ENCODE measurements at regions not wholly inside any gene's neighbourhood (a gene's known extent, or its start where the extent isn't known, plus 50 kb on each side); places are given as distances from the start of the nearest gene placed in this dataset.
"Not testable (repeated sequence)": the region's sequence is repeated elsewhere in the genome, so short reads cannot be mapped to it uniquely, and the experiment has no call there.

DNA sequence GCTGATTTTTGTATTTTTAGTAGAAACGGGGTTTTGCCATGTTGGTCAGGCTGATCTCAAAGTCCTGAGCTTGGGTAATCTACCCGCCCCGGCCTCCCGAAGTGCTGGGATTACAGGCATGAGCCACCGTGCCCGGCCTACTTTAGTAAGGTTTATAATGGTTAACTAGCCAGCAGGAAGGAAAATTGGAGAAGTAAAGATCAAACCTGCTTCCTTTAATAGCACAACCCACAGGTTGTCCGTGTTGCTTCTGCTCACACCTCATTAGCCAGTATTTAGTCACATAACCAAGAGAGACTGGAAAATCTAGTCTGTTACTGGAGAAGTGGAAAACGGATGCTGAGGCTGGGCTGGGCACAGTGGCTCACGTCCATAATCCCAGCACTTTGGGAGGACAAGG, 51.9 kb upstream of the TBL1XR1 start:
- no peak for DNase-seq (ENCODE audit: low read depth)

DNA sequence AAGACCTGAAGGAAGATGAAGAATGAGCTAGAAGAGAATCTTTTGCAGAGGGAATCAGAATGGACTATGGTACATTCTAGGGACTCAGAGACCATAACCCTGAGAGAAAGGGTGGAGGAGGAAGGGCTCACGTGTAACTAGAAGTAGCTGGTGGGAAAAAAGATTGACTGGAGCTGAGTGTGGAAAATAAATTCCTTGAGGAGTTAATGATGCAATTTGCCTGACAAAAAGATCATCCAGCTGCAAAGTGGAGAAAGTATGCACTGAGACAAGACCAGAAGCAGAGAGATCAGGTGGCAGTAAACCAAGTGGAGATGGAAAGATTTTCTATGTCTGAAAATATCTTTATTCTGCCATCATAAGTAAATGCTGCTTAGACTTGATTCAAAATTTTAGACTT, 52.9 kb upstream of the TBL1XR1 start:
- no peak for DNase-seq (ENCODE audit: low read depth)

DNA sequence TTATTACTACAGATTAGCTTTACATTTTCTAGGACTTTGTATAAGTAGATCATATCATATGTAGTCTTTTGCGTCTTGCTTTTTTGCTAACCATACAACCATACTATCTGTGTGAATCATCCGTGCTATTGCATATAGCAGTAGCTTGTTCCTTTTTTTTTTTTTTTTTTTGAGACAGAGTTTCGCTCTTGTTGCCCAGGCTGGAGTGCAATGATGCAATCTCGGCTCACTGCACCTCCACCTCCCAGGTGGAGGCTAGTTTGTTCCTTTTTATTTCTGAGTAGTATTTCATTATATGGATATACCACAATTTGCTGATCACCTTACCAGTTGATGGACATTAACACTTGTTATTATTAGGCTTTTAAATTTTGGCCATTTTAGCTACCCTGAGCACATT, 54.5 kb upstream of the TBL1XR1 start:
- DNase-seq (ENCODE audit: low read depth), result no peak

DNA sequence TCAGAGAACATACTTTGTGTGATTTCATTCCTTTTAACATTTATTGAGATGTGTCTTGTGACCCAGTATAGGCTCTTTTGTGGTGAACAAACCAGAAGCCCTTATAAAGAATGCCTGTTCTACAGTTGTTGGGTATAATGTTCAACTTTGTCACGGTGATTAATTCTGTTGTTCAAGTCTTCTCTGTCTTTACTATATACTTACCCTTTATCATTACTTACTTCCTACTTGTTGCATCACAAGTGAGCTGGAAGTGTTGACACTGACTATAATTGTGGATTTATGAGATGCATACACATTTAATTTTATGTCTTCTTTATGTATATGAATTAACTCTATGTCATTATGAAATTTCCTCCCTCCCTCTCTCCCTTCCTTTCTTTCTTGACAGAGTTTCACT, 59.7 kb upstream of the TBL1XR1 start:
- DNase-seq (ENCODE audit: low read depth), result no peak

DNA sequence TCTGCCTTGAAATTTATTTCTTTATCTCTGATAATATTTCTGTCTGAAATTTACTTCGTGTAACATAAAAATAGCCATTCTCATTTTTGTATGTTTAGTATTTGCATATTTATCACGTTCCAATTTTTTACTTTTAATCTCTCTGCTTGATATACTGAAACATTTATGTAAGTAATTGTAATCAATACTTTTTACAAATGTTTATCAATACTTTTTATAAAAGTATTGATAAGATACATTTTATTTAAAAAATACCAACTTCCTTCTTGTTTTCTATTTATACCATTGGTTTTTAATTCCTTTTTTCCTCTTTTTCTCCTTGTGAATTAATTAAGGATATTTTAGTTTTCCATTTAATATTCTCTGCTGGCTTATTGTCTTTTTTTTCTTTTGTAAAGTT, 60.3 kb upstream of the TBL1XR1 start:
- DNase-seq (ENCODE audit: low read depth), result no peak

DNA sequence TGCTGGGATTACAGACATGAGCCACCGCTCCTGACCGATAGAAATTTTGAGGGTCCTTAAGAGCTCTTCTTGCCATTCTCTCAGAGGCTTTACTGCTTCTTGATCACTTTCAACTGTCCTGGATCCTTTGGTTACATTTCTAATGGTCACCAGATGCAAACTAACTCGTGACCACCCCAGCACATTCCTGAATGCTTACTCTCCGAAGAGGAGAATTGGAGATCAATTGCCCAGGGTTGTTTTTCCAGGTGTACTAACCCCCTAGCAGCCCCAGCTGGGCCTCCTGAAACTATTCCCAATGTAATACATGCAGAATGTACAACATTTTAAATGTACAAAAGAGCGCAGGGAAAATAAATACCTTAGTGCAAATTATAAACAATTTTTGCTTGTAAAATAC, 65.1 kb upstream of the TBL1XR1 start:
- DNase-seq (ENCODE audit: low read depth), result no peak

DNA sequence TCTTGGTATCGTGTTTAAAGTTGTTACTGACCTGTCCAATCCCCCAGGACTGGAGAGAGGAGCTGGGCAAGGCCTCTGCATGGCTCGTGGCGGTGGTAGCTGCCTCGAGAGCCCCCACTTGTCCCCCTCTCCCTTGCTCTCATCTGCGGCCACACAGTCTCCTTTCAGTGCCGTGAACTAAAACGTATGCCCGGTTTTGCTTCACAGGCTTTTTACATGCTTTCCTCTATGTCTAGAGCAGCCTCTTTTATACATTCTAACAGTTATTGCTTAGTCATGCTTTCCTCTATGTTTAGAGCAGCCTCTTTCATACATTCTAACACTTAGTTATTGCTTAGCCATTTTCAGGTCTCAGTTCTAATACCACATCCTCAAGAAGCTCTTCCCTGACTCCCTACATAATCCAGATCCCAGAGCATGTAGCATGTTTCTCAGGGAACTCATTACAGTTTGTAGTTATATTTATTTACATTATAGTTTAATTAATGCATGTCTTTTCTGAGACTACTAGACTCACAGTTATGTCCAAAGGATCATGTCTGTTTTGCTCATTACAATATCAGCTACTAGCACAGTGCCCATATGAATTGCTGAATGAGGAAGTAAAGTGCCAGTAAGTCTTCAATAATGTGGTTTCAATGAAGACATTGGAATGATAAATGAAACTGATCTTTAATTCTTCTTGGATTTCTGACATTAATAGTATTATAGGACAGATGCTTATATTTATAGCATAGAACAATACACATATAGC, 66.5 kb upstream of the TBL1XR1 start:
- no peak for DNase-seq (ENCODE audit: low read depth)

DNA sequence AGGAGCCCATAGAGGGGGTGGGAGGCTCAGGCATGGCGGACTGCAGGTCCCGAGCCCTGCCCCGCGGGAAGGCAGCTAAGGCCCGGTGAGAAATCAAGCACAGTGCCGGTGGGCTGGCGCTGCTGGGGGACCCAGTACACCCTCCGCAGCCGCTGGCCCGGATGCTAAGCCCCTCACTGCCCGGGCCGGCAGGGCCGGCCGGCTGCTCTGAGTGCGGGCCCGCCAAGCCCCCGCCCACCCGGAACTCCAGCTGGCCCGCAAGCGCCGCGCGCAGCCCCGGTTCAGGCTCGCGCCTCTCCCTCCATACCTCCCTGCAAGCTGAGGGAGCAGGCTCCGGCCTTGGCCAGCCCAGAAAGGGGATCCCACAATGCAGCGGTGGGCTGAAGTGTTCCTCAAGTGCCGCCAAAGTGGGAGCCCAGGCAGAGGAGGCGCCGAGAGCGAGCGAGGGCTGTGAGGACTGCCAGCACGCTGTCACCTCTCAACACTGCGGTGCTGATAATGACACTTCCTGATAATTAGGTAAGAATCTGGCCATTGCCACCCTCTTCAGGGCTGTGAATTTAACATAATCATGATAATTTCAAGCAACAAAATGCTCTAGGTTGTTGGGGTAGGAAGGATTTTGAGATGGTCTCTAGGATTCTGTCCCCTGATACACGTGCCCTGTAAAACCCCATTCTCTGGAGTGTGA, 74.7 kb upstream of the TBL1XR1 start:
- DNase-seq (ENCODE audit: low read depth), result not testable (repeated sequence)

DNA sequence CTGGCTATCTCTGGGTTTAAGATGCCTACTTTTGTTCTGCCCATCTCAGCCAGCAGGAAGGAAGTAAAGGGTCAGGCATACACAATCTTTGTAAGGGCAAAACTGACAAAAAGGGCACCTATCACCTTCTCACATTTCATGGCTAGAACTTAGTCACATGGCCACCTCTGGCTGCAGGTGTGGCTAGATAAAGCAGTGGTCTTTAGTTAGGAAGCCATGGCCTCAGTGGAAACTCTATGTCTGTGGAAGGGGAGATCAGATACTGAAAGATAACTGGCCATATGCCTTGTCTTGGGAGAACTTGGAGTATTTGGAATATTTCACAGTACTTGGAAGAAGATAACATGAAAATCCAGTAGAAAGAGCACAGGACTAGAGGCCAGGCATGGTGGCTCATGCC, 80.7 kb upstream of the TBL1XR1 start:
- no peak for DNase-seq (ENCODE audit: low read depth)

DNA sequence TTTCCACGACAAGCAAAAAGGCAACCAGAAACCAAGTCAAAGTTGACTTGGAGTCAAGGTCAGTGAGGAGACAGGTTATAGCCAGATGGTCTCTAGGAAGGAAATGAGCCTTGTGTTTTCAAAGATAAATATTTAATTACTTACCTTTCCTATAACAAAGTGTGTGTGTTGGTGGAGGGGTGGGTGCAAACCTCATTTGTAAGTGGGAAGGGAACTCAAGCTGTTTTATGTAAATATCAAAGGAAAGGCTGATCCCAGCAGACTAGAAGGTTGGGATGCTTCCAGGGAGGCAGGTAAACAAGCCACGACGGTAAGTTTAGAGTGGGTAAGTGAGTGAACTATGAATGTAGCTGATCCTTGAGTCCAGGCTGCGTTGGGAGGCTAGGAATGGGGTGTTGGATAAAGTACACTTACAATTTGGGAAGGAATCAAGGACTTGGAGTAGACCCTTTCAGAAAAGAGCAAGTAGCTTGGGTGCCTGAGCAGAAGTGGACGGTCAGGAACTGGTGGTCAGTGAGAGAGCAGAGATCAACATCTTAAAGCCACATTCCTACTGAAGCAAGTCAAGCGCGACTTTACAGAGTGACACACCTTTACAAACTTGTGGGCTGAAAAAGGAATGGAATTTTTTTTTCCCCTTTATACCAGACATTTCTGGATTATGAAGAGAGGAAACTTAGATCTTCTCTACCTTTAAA, 82.0 kb upstream of the TBL1XR1 start:
- DNase-seq (ENCODE audit: low read depth), result no peak

DNA sequence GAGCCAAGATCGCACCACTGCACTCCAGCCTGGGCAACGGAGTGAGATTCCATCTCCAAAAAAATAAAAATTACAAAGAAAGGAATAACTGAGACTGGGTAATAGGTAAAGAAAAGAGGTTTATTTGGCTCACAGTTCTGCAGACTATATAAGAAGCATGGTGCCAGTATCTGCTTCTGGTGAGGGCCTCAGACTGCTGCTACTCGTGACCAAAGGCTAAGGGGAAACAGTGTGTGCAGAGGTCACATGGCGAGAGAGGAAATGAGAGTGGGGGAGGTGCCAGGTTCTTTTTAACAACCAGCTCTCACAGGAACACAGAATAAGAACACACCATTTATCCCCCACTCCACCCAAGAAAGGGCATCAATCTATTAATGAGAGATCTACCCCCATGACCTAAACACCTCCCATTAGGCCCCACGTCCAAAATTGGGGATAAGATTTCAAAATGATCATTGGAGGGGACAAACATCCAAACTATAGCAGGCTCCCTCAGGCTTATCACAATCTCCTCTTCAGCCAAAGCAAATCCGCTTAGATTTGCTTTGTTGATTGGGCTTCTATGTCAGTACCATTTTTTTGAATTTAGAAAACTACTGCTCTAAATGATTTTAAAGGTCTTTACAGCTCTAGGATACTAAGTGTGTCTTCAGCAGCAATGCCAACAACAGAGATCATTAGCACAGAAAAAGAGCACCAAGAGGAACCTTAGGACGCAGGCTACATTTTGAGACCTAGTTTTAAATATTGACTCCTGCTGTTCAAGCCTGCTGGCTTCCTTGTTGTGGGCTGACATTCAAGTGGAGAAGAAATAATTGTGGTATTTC, 84.2 kb upstream of the TBL1XR1 start:
- no peak for DNase-seq (ENCODE audit: low read depth)

DNA sequence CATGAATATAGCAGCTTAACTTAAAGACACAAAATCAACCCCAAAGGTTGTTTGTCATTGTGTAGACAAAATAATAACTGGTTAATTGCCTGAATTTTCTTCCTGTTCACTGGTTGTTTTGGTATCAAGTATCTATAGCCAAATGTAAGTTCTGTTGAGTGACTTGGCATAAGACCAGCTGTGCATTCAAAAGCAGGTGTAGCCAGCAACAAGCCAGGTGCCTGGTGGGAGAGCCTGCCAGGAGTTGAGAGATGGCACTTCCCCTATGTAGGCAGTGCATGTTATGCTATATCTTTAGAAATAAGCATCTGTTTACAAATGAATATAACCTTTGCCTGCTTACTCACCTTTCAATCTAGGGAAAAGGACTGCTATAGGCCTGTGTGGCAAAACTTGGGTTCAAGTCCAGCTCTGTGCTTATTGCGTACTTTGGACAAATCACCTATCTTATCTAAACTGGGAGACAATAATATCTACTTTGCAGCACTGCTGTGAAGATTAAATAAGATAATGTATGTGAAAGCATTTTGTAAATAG, 84.9 kb upstream of the TBL1XR1 start:
- DNase-seq (ENCODE audit: low read depth), result no peak

DNA sequence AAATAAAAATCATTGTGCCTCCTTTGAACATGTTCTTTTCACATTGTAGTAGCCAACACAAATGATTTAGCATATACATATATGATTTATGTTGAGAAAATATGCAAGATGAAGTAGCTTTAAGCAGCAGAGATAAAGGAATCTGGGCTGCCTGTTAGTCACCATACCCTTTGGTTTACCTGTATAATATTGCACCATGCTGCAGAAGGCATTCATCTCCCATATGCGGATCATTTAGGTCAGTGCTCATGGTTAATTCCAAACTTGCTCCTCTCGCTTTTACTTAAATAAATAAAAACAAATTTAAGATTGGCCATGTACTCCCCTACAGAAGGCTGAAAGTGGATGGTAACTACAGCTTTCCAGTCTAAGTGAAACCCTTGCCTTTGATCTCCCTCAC, 86.7 kb upstream of the TBL1XR1 start:
- DNase-seq (ENCODE audit: low read depth), result no peak

DNA sequence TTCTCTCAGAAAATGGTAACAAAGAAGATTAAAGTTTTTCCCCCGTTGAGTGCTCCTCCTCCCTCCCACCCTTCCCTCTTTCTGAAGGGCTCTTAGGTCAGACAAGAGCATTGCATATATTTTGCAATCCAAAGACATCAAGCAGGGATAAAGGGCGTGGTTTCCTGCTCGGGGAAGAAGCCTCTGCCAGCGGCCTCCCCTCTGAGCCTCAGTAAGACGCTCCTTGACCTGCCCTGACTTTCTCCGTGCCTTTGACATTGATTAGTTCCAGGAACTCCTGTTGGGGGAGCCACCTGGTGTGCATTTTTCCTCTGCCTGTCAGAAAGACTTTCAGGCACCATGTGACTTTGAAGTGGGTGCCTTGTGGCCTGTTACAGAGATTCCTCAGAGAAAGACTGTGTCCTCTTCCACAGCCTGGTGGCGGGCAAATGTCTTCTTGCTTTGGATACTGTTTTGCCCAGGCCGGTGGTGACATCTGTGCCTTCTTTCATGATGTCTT, 87.2 kb upstream of the TBL1XR1 start:
- no peak for DNase-seq (ENCODE audit: low read depth)

DNA sequence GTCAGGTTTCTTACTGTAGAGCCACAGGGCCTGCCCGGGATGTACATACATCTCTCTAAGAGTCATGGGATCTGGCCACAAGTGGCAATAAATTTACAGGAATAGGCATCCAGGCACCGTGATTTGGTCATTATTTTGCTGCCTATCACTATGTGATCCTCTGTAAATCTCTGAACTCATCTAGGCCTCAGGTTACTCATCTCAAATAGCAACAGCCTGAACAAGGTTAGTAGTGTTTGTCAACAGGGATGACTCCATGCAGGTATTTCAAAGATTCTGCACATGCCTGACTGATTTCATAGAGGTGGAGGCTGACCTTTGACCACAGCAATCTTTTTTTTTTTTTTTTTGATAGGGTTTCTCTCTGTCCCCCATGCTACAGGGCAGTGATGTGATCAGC, 88.8 kb upstream of the TBL1XR1 start:
- DNase-seq (ENCODE audit: low read depth), result no peak

DNA sequence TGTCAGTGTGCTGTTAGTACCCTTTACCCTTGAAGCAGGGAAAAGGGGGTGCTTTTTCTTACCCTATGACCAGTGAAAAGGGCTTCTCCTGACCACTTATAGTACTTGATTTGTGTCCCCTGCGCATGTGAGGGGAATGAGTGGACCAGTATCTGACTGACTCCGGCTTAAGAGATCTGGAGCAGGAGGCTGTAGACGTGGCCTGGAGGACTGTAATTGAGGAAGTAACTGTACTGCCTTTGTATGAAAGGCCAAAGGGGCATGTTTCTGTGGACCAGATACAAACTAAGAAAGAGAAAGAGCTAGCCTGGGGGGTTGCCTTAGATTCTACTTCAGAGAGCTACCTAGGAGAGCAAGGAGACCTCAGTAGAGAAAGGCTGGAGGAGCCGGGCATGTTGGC, 89.9 kb upstream of the TBL1XR1 start:
- DNase-seq (ENCODE audit: low read depth), result no peak

DNA sequence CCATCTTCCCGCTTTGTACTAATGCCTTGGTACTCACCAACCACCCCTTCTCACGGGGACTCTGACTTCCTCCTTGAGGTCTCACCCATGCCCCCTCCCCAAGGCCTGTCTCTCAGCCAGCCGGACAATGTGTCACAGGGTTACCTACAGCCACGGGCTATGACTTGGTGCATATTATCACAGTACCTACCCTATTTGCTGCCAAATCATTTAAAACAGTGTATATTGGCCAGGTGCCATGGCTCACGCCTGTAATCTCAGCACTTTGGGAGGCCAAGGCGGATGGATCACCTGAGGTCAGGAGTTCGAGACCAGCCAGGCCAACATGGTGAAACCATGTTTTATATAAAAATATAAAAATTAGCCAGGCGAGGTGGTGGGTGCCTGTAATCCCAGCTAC, 93.4 kb upstream of the TBL1XR1 start:
- DNase-seq (ENCODE audit: low read depth), result no peak

DNA sequence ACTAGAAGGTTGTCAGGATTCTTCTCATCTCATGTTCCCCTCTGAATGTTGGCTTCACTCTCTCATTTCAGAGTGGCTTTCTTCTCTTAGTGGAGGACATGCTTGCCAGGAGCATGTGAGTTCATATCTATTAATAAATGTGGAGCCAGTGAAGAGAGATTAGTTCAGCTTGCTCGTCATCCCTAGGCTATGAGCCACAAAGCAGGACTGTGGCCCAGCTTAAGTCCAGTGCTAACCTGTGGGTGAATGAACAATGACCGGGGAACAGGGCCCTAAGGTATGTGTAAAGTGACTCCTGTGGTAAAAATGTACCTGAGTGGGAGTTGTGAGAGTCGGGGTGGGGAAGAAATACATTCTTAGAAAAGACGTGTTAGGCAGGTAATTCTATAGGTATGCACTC, 96.9 kb upstream of the TBL1XR1 start:
- no peak for DNase-seq (ENCODE audit: low read depth)

DNA sequence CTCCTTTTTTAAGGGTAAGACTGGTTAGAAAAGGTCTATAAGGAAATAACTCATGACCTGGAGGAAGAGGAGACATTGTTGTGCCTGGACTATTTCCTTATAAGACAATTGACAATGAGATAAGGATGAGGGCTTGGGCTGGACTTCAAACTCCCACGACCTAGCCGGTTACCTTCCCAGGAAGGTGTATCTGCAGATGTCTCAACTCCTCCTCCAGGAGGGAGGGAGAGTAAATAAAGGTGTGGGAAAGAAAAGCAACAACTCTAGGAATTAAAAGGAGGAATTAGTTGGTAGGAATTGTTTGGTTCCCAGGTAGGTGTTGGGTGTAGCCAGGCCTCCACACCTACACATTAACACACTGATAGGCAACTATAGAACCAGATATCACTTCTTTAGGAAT, 97.8 kb upstream of the TBL1XR1 start:
- no peak for DNase-seq (ENCODE audit: low read depth)

DNA sequence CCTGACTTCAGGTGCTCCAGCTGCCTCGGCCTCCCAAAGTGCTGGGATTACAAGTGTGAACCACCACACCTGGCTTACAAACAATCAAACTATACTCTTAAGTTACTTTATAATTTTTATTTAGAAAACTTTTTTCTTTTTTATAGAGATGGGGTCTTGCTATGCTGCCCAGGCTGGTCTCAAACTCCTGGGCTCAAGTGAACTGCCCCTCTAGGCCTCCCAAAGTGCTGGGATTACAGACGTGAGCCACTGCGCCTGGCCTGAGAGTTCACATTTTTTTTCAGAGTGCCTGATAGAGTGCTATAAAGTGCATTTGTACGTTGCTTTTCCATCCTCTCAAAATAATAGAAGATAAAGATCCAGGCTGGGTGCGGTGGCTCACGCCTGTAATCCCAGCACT, 102.0 kb upstream of the TBL1XR1 start:
- DNase-seq (ENCODE audit: low read depth), result no peak

DNA sequence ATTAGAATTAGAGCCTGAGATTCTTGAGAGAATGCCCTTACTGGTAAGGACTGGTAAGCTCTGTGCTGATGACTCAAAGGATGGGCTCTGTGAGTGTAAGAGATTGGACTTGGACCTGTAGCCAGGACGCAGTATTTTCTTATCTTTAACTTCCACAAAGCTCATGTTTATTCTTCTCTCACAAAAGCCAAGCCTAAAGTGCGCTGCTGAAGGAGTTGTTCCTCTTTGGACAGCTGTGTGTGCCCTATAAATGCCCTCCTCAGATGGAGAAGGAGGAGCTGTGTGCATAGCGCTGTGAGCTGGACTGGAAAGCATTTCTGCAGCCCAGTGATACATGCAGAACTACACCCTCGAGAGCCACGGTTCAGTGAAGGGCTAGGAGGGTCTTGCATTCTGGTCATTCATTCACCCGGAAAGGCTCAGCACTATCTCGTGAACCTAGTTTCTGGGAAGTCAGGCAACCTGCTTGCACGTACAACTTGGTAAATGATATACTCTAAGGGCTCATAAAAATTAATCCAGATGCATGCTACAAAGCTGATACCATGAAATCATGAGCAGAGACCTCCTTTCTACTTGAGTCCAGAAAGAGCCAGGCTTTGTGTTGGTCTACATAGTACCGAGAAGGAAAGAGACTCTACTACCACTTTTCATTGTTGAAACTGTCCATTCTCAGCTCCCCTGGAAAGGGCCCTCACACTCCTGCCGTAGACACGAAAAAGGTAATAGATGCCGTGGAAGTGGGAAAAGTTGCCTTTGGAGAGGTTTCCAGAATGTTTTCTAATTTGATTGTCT, 103.0 kb upstream of the TBL1XR1 start:
- DNase-seq (ENCODE audit: low read depth), result no peak
